ENCODE measurements at regions not wholly inside any gene's neighbourhood (a gene's known extent, or its start where the extent isn't known, plus 50 kb on each side); places are given as distances from the start of the nearest gene placed in this dataset.

GRCh38 chr18:64384101-64384500, 235.2 kb upstream of the LINC00305 start:
- TF ChIP-seq CTCF (IDR thresholded peaks at IDR 0.05) (no peak), POLR2A (IDR thresholded peaks at IDR 0.05) (no peak), POLR2AphosphoS5 (IDR thresholded peaks at IDR 0.05) (no peak)
